ENCODE measurements at regions not wholly inside any gene's neighbourhood (a gene's known extent, or its start where the extent isn't known, plus 50 kb on each side); places are given as distances from the start of the nearest gene placed in this dataset.

DNA sequence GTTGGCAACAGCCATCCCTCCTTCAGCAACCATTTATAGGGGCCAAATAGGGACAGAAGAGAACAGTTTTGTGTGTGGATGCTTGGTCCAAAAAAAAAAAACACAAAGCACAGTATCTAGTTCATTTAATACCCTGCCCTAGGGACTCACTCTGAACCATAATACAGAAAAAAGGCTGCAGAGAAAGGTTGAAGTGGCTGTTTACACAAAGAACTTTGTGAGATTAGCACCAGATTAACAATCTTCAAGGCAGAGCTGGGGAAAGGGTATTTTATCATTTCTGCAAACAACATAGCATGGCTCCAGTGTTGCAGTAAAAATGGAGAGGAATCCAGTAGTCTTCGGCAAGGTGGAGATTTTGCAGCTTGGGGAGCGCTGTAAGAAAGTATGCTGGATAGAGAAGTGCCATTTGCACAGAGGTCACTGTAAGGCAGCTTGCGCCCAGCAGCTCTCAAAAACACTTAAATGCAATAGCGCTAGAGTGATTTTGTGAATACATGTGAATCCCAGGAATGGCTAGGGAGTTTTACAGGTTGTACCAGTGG lies 124.2 kb upstream of the PLEKHA5 start:
- POLR2A ChIA-PET, result no interaction called here
- H3K4me3 ChIP-seq (replicated peaks in 1 of 3; ENCODE audit: insufficient read depth in 1 of 3, low read depth in 1 of 3, low read length in 3 of 3), result no peak overlapping the region
- dilution Hi-C loops (cut with MboI; ENCODE audit: extremely low pct_ligation_motif_present, low sequenced_read_pairs) (no loop called here), intact Hi-C loops (cut with micrococcal nuclease) (no loop called here)
- DNase-seq (ENCODE audit: low read depth, low spot score), result no peak
- CTCF ChIA-PET, result no interaction called here
- no TSS peak for BruUV-seq (replicated peaks)
- FAIRE-seq, result no peak
- no peak overlapping the region for H3K27ac ChIP-seq (ENCODE audit: insufficient read depth, low read depth, low read length)
- H4K20me1 ChIP-seq (replicated peaks; ENCODE audit: control insufficient read depth, extremely low read depth, insufficient read depth, low read length), result no peaks in the 10 kb centered on the region
- H3K4me1 ChIP-seq (ENCODE audit: control insufficient read depth, extremely low read depth, insufficient read depth, low read length), result no peaks in the 10 kb centered on the region
- no peak overlapping the region for H3K4me2 ChIP-seq (ENCODE audit: insufficient read depth, low read length)
- no peaks in the 10 kb centered on the region for H3K79me2 ChIP-seq (ENCODE audit: control insufficient read depth, insufficient read depth, low read length)
- H3K9me3 ChIP-seq (replicated peaks; ENCODE audit: control insufficient read depth, insufficient read depth, low read length), result no peaks in the 10 kb centered on the region
- no peak overlapping the region for H2AFZ ChIP-seq (ENCODE audit: low read depth, low read length)
- H3K36me3 ChIP-seq (ENCODE audit: control insufficient read depth in 2 of 2, extremely low read depth in 1 of 2, insufficient read depth in 2 of 2, low read length in 2 of 2), result no peaks in the 10 kb centered on the region
- H3K9ac ChIP-seq (replicated peaks; ENCODE audit: extremely low read depth, insufficient read depth, low read length), result no peak overlapping the region
- H3K27me3 ChIP-seq (ENCODE audit: control insufficient read depth in 2 of 2, insufficient read depth in 2 of 2, low read length in 2 of 2), result peaks cover 0 to 2% of the 10 kb centered on the region in 2 experiments
- no peaks in the 10 kb centered on the region for H3K9me1 ChIP-seq (replicated peaks; ENCODE audit: control insufficient read depth, extremely low read depth, insufficient read depth, low read length)
- TF ChIP-seq POLR2A (IDR thresholded peaks at IDR 0.05; ENCODE audit: low read depth, low read length), result no peak
- no peak for TF ChIP-seq EZH2 (IDR thresholded peaks at IDR 0.05; ENCODE audit: borderline replicate concordance, low read depth, low read length, severe bottlenecking)

DNA sequence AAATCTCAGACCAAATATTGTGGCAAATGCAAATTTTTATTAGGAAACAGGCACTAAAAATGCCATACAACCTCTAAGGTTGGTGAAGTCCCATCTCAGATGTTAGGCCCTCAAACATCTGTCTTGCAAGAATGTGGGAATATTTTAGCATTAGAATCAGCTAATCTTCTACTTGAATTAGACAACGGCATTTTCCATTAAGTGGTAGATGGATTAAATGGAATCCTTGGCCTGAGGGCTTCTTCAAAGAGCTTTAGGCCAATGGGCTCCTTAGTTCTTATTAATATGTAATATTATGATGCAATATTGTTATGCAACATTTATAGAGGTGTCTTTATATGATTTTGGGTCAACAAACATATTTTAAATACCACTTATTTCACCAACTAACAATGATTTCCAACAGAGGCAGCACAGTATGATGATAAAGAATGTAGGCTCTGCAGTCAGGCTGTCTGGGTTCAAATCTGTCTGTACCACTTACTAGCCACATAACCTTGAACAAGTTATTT lies 122.9 kb upstream of the PLEKHA5 start:
- Histone ChIP-seq H3K9me3 (replicated peaks; ENCODE audit: control insufficient read depth, insufficient read depth, low read length) (no peaks in the 10 kb centered on the region), H3K9ac (replicated peaks; ENCODE audit: extremely low read depth, insufficient read depth, low read length) (no peak overlapping the region), H4K20me1 (replicated peaks; ENCODE audit: control insufficient read depth, extremely low read depth, insufficient read depth, low read length) (no peaks in the 10 kb centered on the region), H3K79me2 (ENCODE audit: control insufficient read depth, insufficient read depth, low read length) (no peaks in the 10 kb centered on the region), H3K36me3 (ENCODE audit: control insufficient read depth in 2 of 2, extremely low read depth in 1 of 2, insufficient read depth in 2 of 2, low read length in 2 of 2) (no peaks in the 10 kb centered on the region), H3K4me1 (ENCODE audit: control insufficient read depth, extremely low read depth, insufficient read depth, low read length) (no peaks in the 10 kb centered on the region), H2AFZ (ENCODE audit: low read depth, low read length) (no peak overlapping the region), H3K27ac (ENCODE audit: insufficient read depth, low read depth, low read length) (no peak overlapping the region), H3K27me3 (ENCODE audit: control insufficient read depth in 2 of 2, insufficient read depth in 2 of 2, low read length in 2 of 2) (peaks cover 0 to 2% of the 10 kb centered on the region in 2 experiments), H3K9me1 (replicated peaks; ENCODE audit: control insufficient read depth, extremely low read depth, insufficient read depth, low read length) (no peaks in the 10 kb centered on the region), H3K4me3 (replicated peaks in 1 of 3; ENCODE audit: insufficient read depth in 1 of 3, low read depth in 1 of 3, low read length in 3 of 3) (no peak overlapping the region), H3K4me2 (ENCODE audit: insufficient read depth, low read length) (no peak overlapping the region)
- no peak for DNase-seq (ENCODE audit: low read depth, low spot score)
- TF ChIP-seq MYC (IDR thresholded peaks at IDR 0.05; ENCODE audit: low read depth, low read length) (no peak), POLR2A (IDR thresholded peaks at IDR 0.05; ENCODE audit: low read depth, low read length) (no peak), JUN (IDR thresholded peaks at IDR 0.05; ENCODE audit: borderline replicate concordance, insufficient read depth, insufficient read length, low read depth) (no peak), GATA2 (IDR thresholded peaks at IDR 0.05; ENCODE audit: insufficient read depth, insufficient read length, low read depth, low read length) (no peak), FOS (IDR thresholded peaks at IDR 0.05; ENCODE audit: borderline replicate concordance, insufficient read depth, low read length) (no peak)
- TF ChIP-seq, protein P1, sequence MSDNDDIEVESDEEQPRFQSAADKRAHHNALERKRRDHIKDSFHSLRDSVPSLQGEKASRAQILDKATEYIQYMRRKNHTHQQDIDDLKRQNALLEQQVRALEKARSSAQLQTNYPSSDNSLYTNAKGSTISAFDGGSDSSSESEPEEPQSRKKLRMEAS (IDR thresholded peaks at IDR 0.05; ENCODE audit: insufficient read depth, insufficient read length), result no peak
- TF ChIP-seq, protein P2, sequence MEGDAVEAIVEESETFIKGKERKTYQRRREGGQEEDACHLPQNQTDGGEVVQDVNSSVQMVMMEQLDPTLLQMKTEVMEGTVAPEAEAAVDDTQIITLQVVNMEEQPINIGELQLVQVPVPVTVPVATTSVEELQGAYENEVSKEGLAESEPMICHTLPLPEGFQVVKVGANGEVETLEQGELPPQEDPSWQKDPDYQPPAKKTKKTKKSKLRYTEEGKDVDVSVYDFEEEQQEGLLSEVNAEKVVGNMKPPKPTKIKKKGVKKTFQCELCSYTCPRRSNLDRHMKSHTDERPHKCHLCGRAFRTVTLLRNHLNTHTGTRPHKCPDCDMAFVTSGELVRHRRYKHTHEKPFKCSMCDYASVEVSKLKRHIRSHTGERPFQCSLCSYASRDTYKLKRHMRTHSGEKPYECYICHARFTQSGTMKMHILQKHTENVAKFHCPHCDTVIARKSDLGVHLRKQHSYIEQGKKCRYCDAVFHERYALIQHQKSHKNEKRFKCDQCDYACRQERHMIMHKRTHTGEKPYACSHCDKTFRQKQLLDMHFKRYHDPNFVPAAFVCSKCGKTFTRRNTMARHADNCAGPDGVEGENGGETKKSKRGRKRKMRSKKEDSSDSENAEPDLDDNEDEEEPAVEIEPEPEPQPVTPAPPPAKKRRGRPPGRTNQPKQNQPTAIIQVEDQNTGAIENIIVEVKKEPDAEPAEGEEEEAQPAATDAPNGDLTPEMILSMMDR (IDR thresholded peaks at IDR 0.05; ENCODE audit: extremely low read depth in 1 of 2, insufficient read depth in 1 of 2, low read depth in 1 of 2, low read length in 2 of 2), result no peak
- FAIRE-seq, result no peak
- POLR2A ChIA-PET, result no interaction called here
- CTCF ChIA-PET, result no interaction called here
- dilution Hi-C loops (cut with MboI; ENCODE audit: extremely low pct_ligation_motif_present, low sequenced_read_pairs), result no loop called here
- BruUV-seq (replicated peaks), result no TSS peak
- intact Hi-C loops (cut with micrococcal nuclease), result no loop called here
